HepG2 (cell line): ENCODE measurements at regions not wholly inside any gene's neighbourhood (a gene's known extent, or its start where the extent isn't known, plus 50 kb on each side); places are given as distances from the start of the nearest gene placed in this dataset.

ENCODE experiments used
- ATAC-seq: fragments of 200-7000 bp; cut with Tn5 transposase; 3 replicates; pipeline ENCODE4 v1.9.1; 2020; ENCODE audit warnings: mild to moderate bottlenecking, moderate library complexity
- BruUV-seq: library from RNA; stranded (reverse); fragments of 400-500 nt; replicated peaks from 2 replicates; lab custom pipeline; 2021; lab: Mats Ljungman, UMichigan
- CTCF ChIA-PET: fragments of 300-600 bp; formaldehyde crosslinking; extraction: SDS; loops from one replicate; lab custom pipeline; 2021; ENCODE audit warnings: low total read pairs, inconsistent platforms, low intra/inter-chr PET ratio; lab: Yijun Ruan, JAX
- POLR2A ChIA-PET: fragments of 350-600 bp; sonication (Branson Sonifier 250); formaldehyde crosslinking; loops from one replicate; lab custom pipeline; 2020; ENCODE audit warnings: antibody characterized with exemption, inconsistent platforms; lab: Yijun Ruan, JAX
- DNase-seq: peaks from one replicate; pipeline ENCODE4 v3.0.0-alpha.2; 2015; ENCODE audit warnings: low spot score
- FAIRE-seq: peaks from 3 replicates; lab custom pipeline; 2011; peaks lifted over from hg19 to GRCh38; lab: Jason Lieb, UNC
- H2AFZ ChIP-seq: one replicate; pipeline ENCODE4 v1.6.1; 2011; ENCODE audit warnings: low read length, inconsistent platforms
- H3K27ac ChIP-seq: fragments of 300-600 bp; 3 replicates; pipeline ENCODE4 v1.8.0; 2011; ENCODE audit warnings: mixed run types, mild to moderate bottlenecking, mixed read lengths, low read length, inconsistent platforms; ENCODE audit not compliant: insufficient read depth; ENCODE audit errors: extremely low read length
- H3K27me3 ChIP-seq, 2 experiments: fragments of 200-600 bp in 1 of 2; 2 replicates in 1 of 2; 3 replicates in 1 of 2; pipeline versions ENCODE4 v1.6.0 to v1.8.0; 2011; ENCODE audit warnings: low read length in 2 of 2, mild to moderate bottlenecking in 2 of 2, moderate library complexity in 2 of 2, inconsistent platforms in 1 of 2; ENCODE audit not compliant: insufficient read depth in 2 of 2, control insufficient read depth in 1 of 2
- H3K36me3 ChIP-seq, 2 experiments: fragments of 200-600 bp in 1 of 2; replicated peaks in 1 of 2; 2 replicates in 1 of 2; 3 replicates in 1 of 2; pipeline versions ENCODE4 v1.5.1 to v1.8.0; 2011; ENCODE audit warnings: low read length in 2 of 2, inconsistent platforms in 1 of 2; ENCODE audit not compliant: insufficient read depth in 2 of 2, control insufficient read depth in 1 of 2
- H3K4me1 ChIP-seq: 2 replicates; pipeline ENCODE4 v1.5.1; 2012; ENCODE audit warnings: low read length, inconsistent platforms; ENCODE audit not compliant: insufficient read depth
- H3K4me2 ChIP-seq: 2 replicates; pipeline ENCODE4 v1.6.0; 2011; ENCODE audit warnings: low read depth, low read length, inconsistent platforms
- H3K4me3 ChIP-seq, 3 experiments: fragments of 200-600 bp in 1 of 3; sonication (generic), shearing (Covaris generic) in 1 of 3; replicated peaks in 1 of 3; 2 replicates each; pipeline ENCODE4 v1.5.1; 2011 to 2016; ENCODE audit warnings: low read length in 3 of 3, inconsistent platforms in 2 of 3, low read depth in 2 of 3, mild to moderate bottlenecking in 2 of 3, control low read depth in 1 of 3, mixed read lengths in 1 of 3; ENCODE audit not compliant: insufficient read depth in 1 of 3
- H3K79me2 ChIP-seq: one replicate; pipeline ENCODE4 v1.6.1; 2011; ENCODE audit warnings: low read length, inconsistent platforms; ENCODE audit not compliant: insufficient read depth
- H3K9ac ChIP-seq: 2 replicates; pipeline ENCODE4 v1.6.0; 2011; ENCODE audit warnings: mild to moderate bottlenecking, low read depth, low read length, inconsistent platforms; ENCODE audit not compliant: insufficient read depth
- H3K9me3 ChIP-seq: 2 replicates; pipeline ENCODE4 v1.5.1; 2012; ENCODE audit warnings: mild to moderate bottlenecking, low read length
- H4K20me1 ChIP-seq: 2 replicates; pipeline ENCODE4 v1.6.0; 2011; ENCODE audit warnings: inconsistent platforms, mild to moderate bottlenecking, low read length, moderate library complexity; ENCODE audit not compliant: insufficient read depth
- DMTF1 ChIP-seq: sonication (generic); formaldehyde crosslinking; IDR thresholded peaks from 2 replicates; pipeline ENCODE4 v1.4.0; 2020; ENCODE audit warnings: mild to moderate bottlenecking, missing genetic modification reagents
- GTF3A ChIP-seq: sonication (generic); formaldehyde crosslinking; conservative IDR thresholded peaks from 2 replicates; pipeline ENCODE4 v1.4.0; 2020; ENCODE audit warnings: mild to moderate bottlenecking, missing genetic modification reagents
- LRRFIP1 ChIP-seq: sonication (generic); formaldehyde crosslinking; conservative IDR thresholded peaks from 2 replicates; pipeline ENCODE4 v1.4.0; 2020; ENCODE audit warnings: missing genetic modification reagents
- MAFF ChIP-seq: IDR thresholded peaks from 2 replicates; pipeline ENCODE4 v1.6.1; 2011; ENCODE audit warnings: low read depth, low read length, improper control_type of control experiment
- NKX3-1 ChIP-seq: sonication (generic); formaldehyde crosslinking; IDR thresholded peaks from 2 replicates; pipeline ENCODE4 v1.5.0; 2020; ENCODE audit warnings: missing genetic modification reagents
- PHB2 ChIP-seq: fragments of 450-650 bp; IDR thresholded peaks from 2 replicates; pipeline ENCODE4 v1.6.1; 2018; ENCODE audit not compliant: partially characterized antibody
- SP2 ChIP-seq: sonication (generic); formaldehyde crosslinking; IDR thresholded peaks from 2 replicates; pipeline ENCODE4 v1.5.1; 2020; ENCODE audit warnings: mild to moderate bottlenecking, missing genetic modification reagents
- ZNF24 ChIP-seq: fragments of 450-650 bp; IDR thresholded peaks from 2 replicates; pipeline ENCODE4 v1.6.1; 2017; ENCODE audit warnings: antibody characterized with exemption, mild to moderate bottlenecking
- ZNF660 ChIP-seq: sonication (generic); formaldehyde crosslinking; IDR thresholded peaks from 2 replicates; pipeline ENCODE4 v1.5.1; 2020; ENCODE audit warnings: mild to moderate bottlenecking, low read depth, missing genetic modification reagents, borderline replicate concordance
- ZNF75D ChIP-seq: sonication (generic); formaldehyde crosslinking; IDR thresholded peaks from 2 replicates; pipeline ENCODE4 v1.8.1; 2023; ENCODE audit warnings: missing genetic modification reagents, mild to moderate bottlenecking, borderline replicate concordance
- ZNF784 ChIP-seq: sonication (generic); formaldehyde crosslinking; IDR thresholded peaks from 2 replicates; pipeline ENCODE4 v1.5.1; 2020; ENCODE audit warnings: missing genetic modification reagents, mild to moderate bottlenecking, borderline replicate concordance
- ZNF800 ChIP-seq: sonication (generic); formaldehyde crosslinking; IDR thresholded peaks from 2 replicates; pipeline ENCODE4 v1.4.0; 2020; ENCODE audit warnings: missing genetic modification reagents
- WGBS: methylation state at CpG from one replicate; pipeline ENCODE4 v1.1.6; 2017; ENCODE audit warnings: low lambda C conversion rate; 5-methylcytosine and 5-hydroxymethylcytosine counted together
- in situ Hi-C: cut with HindIII; loops from 2 replicates; pipeline ENCODE4 v1.10.0; 2017; ENCODE audit warnings: low pct_unique_long_range_greater_than_20kb; ENCODE audit not compliant: extremely low pct_ligation_motif_present
- intact Hi-C: fragments of 100-400 bp; cut with micrococcal nuclease; formaldehyde crosslinking; loops from one replicate; pipeline ENCODE4 v1.10.0; 2022; ENCODE audit not compliant: unreplicated experiment
- TF ChIP-seq, protein P1 (sequence below): sonication (generic); formaldehyde crosslinking; IDR thresholded peaks from 2 replicates; pipeline ENCODE4 v1.4.0; 2020; ENCODE audit warnings: mild to moderate bottlenecking, missing genetic modification reagents
- TF ChIP-seq, protein P2 (sequence below): sonication (generic); formaldehyde crosslinking; IDR thresholded peaks from 2 replicates; pipeline ENCODE4 v1.4.0; 2020; ENCODE audit warnings: missing genetic modification reagents

GRCh38 chr13:90618133-90618532, 729.4 kb upstream of the MIR17HG start (continued):
- TF ChIP-seq ZNF784 (CRISPR knock-in tag) (no peak), MAFF (peak; percentile 45; the same call in 1 of the 2 replicates)

GRCh38 chr13:90622541-90622940, 724.9 kb upstream of the MIR17HG start:
- no peak for FAIRE-seq
- Histone ChIP-seq H3K4me1 (no peaks in the 10 kb centered on the region), H3K27me3 (no peaks in the 10 kb centered on the region), H3K79me2 (no peaks in the 10 kb centered on the region), H2AFZ (no peak overlapping the region), H3K27ac (no peak overlapping the region), H3K9me3 (peaks cover 42% of the 10 kb centered on the region), H3K4me3 (no peak overlapping the region), H3K36me3 (no peaks in the 10 kb centered on the region), H3K9ac (no peak overlapping the region), H3K4me2 (no peak overlapping the region), H4K20me1 (no peaks in the 10 kb centered on the region)
- no peak for TF ChIP-seq PHB2
- TF ChIP-seq LRRFIP1 (CRISPR knock-in tag), result no peak
- no peak for TF ChIP-seq ZNF24
- no peak for TF ChIP-seq SP2 (CRISPR knock-in tag)
- no peak for TF ChIP-seq ZNF800 (CRISPR knock-in tag)
- no peak for TF ChIP-seq ZNF75D (CRISPR knock-in tag)
- TF ChIP-seq NKX3-1, result no peak
- TF ChIP-seq, protein P1, sequence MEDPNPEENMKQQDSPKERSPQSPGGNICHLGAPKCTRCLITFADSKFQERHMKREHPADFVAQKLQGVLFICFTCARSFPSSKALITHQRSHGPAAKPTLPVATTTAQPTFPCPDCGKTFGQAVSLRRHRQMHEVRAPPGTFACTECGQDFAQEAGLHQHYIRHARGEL (CRISPR knock-in tag), result no peak
- TF ChIP-seq, protein P2, sequence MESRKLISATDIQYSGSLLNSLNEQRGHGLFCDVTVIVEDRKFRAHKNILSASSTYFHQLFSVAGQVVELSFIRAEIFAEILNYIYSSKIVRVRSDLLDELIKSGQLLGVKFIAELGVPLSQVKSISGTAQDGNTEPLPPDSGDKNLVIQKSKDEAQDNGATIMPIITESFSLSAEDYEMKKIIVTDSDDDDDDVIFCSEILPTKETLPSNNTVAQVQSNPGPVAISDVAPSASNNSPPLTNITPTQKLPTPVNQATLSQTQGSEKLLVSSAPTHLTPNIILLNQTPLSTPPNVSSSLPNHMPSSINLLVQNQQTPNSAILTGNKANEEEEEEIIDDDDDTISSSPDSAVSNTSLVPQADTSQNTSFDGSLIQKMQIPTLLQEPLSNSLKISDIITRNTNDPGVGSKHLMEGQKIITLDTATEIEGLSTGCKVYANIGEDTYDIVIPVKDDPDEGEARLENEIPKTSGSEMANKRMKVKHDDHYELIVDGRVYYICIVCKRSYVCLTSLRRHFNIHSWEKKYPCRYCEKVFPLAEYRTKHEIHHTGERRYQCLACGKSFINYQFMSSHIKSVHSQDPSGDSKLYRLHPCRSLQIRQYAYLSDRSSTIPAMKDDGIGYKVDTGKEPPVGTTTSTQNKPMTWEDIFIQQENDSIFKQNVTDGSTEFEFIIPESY (CRISPR knock-in tag), result no peak
- no peak for TF ChIP-seq GTF3A (CRISPR knock-in tag)
- TF ChIP-seq ZNF660 (CRISPR knock-in tag), result no peak
- TF ChIP-seq DMTF1 (CRISPR knock-in tag), result no peak
- DNase-seq, result no peak
- in situ Hi-C loops (no loop called here), intact Hi-C loops (no loop called here)
- no TSS peak for BruUV-seq
- ATAC-seq, result no peak
- ChIA-PET CTCF (no interaction called here), POLR2A (no interaction called here)
- WGBS, result 0% methylated on average over 1 of the region's 1 CpG
